Tibial artery (tissue), 4 donors: ENCODE measurements at regions not wholly inside any gene's neighbourhood (a gene's known extent, or its start where the extent isn't known, plus 50 kb on each side); places are given as distances from the start of the nearest gene placed in this dataset.

ENCODE experiments used
- DNase-seq, 2 donors: peaks; one replicate each; pipeline ENCODE4 v3.0.0-alpha.2; 2019
- H3K27ac ChIP-seq, 2 donors: fragments of 200-600 bp; sonication (generic) in 1 of 2; 1 replicate in 1 of 2; 2 replicates in 1 of 2; pipeline ENCODE4 v1.5.1; 2018 to 2019; ENCODE audit warnings: mild to moderate bottlenecking in 1 of 2
- H3K27me3 ChIP-seq, 2 donors: fragments of 200-600 bp; sonication (generic) in 1 of 2; one replicate each; pipeline versions ENCODE4 v1.5.1 to v1.6.0; 2016 to 2019
- H3K36me3 ChIP-seq, 3 donors: fragments of 200-600 bp; sonication (generic) in 2 of 3; one replicate each; pipeline ENCODE4 v1.5.1; 2016 to 2019; ENCODE audit warnings: mild to moderate bottlenecking in 2 of 3
- H3K4me1 ChIP-seq, 4 donors: fragments of 200-600 bp; sonication (generic) in 2 of 4; 1 replicate in 3 of 4; 2 replicates in 1 of 4; pipeline ENCODE4 v1.5.1; 2016 to 2019
- H3K4me3 ChIP-seq, 2 donors: fragments of 200-600 bp; sonication (generic) in 1 of 2; 1 replicate in 1 of 2; 2 replicates in 1 of 2; pipeline ENCODE4 v1.5.1; 2018 to 2019; ENCODE audit warnings: mild to moderate bottlenecking in 2 of 2
- H3K9me3 ChIP-seq, 3 donors: fragments of 200-600 bp; sonication (generic) in 1 of 3; one replicate each; pipeline ENCODE4 v1.5.1; 2016 to 2019
- intact Hi-C: fragments of 100-400 bp; cut with DNase I; formaldehyde crosslinking; loops from one replicate; pipeline ENCODE4 v1.15.0; 2023; ENCODE audit warnings: low total_unique reads
- TF ChIP-seq, protein P1 (sequence below), 2 experiments: fragments of 200-600 bp in 1 of 2; fragments of 450-650 bp in 1 of 2; IDR thresholded peaks; one replicate each; pipeline ENCODE4 v1.5.1; 2017 to 2019; ENCODE audit warnings: antibody characterized with exemption in 2 of 2, mild to moderate bottlenecking in 1 of 2, moderate library complexity in 1 of 2

DNA sequence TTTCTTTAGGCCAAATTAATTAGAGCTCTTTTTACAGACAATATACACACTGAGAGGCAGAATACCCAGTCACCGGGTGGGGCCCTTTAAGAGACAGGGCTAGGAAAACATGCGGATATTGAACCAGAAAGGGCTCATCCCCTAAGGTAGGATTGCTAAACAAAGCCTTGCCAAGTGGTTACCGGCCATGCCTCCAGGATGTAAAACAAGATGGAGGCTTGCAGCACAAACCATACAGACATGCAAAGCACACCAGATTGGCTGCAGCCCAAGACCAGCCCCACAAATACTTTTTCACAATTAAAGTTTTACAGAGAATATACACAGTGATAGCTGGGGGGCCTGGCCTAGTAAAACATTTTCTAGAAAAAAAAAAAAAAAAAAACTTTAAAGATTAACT, 210.0 kb downstream of the KLHL4 start:
- H3K27me3 ChIP-seq: no peaks in the 10 kb centered on the region
- no peak for DNase-seq
- H3K4me1 ChIP-seq: no peaks in the 10 kb centered on the region
- intact Hi-C loops: no loop called here
- TF ChIP-seq, protein P1, sequence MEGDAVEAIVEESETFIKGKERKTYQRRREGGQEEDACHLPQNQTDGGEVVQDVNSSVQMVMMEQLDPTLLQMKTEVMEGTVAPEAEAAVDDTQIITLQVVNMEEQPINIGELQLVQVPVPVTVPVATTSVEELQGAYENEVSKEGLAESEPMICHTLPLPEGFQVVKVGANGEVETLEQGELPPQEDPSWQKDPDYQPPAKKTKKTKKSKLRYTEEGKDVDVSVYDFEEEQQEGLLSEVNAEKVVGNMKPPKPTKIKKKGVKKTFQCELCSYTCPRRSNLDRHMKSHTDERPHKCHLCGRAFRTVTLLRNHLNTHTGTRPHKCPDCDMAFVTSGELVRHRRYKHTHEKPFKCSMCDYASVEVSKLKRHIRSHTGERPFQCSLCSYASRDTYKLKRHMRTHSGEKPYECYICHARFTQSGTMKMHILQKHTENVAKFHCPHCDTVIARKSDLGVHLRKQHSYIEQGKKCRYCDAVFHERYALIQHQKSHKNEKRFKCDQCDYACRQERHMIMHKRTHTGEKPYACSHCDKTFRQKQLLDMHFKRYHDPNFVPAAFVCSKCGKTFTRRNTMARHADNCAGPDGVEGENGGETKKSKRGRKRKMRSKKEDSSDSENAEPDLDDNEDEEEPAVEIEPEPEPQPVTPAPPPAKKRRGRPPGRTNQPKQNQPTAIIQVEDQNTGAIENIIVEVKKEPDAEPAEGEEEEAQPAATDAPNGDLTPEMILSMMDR (IDR thresholded peaks at IDR 0.05): no peak
- H3K9me3 ChIP-seq: no peaks in the 10 kb centered on the region
- no peak overlapping the region for H3K27ac ChIP-seq
- no peaks in the 10 kb centered on the region for H3K36me3 ChIP-seq
- H3K4me3 ChIP-seq: no peak overlapping the region

DNA sequence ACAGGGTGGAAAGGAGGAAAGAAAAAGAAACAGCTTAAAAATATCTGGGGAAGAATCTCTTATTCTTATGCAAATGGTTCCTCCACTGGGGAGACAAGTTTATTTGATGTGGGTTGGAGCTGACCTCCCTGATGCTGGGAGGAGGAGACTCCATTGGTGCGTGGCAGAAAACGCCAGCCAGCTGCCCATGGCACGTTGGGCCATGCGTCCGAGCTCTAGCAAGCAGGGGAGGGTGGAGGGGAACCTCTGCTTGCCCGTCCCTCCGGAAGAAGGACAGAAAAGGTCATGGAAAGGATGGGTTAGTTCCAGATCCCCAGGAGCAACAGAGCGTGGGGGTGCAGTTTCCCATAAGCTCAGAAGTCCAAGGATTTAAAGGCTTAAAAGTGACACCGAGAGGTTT, 210.4 kb downstream of the KLHL4 start:
- intact Hi-C loops: no loop called here

DNA sequence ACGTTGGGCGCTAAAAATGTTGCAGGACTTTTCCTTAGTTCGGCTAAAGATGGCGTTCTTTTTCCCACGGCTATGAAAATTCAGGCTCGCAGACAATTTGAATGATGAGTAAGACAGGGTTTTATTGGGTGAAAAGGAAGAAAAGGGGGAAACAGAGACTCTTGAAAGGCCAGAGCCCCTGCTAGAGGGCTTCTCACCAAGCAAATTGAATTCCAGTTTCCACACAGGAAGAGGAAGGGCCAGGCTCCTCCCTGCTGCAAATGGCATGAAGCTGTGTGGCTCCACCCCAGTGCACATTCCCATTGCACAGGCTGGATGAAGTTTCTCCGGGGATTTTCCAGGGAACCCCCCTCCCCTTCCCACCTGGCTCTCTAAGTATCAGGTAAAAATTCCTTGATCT, 210.9 kb downstream of the KLHL4 start:
- H3K27me3 ChIP-seq: no peaks in the 10 kb centered on the region
- no peaks in the 10 kb centered on the region for H3K4me1 ChIP-seq
- no peak overlapping the region for H3K27ac ChIP-seq
- no peaks in the 10 kb centered on the region for H3K9me3 ChIP-seq
- DNase-seq: no peak
- intact Hi-C loops: no loop called here
- TF ChIP-seq, protein P1 (IDR thresholded peaks at IDR 0.05): no peak
- H3K4me3 ChIP-seq: no peak overlapping the region
- H3K36me3 ChIP-seq: no peaks in the 10 kb centered on the region

More for the DNA sequence above, 210.4 kb downstream of the KLHL4 start:
- Histone ChIP-seq H3K36me3 (no peaks in the 10 kb centered on the region), H3K4me1 (no peaks in the 10 kb centered on the region), H3K9me3 (no peaks in the 10 kb centered on the region), H3K27ac (no peak overlapping the region), H3K27me3 (no peaks in the 10 kb centered on the region), H3K4me3 (no peak overlapping the region)
- TF ChIP-seq, protein P1 (IDR thresholded peaks at IDR 0.05): no peak
- no peak for DNase-seq

DNA sequence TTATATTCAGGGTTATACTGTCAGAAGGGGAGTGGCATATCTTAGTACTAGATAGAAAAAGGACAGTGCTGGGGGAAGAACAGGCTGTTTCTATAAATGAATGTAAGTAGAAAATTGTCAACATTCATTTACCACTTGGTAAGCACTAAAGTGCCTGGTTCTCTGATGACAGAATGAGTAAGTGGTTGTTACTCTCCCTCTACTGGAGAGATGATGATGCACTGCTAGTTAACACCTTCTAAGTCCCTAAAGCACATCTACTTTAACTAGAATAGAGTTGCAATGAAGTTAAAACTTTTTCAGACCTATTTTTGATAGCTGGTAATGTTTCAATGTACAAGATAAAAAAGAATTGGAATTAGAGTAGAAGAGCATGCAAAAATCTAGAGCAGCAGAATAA, 214.5 kb downstream of the KLHL4 start:
- Histone ChIP-seq H3K9me3 (no peaks in the 10 kb centered on the region), H3K4me1 (no peaks in the 10 kb centered on the region), H3K27me3 (no peaks in the 10 kb centered on the region), H3K27ac (no peak overlapping the region), H3K36me3 (no peaks in the 10 kb centered on the region), H3K4me3 (no peak overlapping the region)
- TF ChIP-seq, protein P1 (IDR thresholded peaks at IDR 0.05): no peak
- DNase-seq: no peak
- intact Hi-C loops: no loop called here

DNA sequence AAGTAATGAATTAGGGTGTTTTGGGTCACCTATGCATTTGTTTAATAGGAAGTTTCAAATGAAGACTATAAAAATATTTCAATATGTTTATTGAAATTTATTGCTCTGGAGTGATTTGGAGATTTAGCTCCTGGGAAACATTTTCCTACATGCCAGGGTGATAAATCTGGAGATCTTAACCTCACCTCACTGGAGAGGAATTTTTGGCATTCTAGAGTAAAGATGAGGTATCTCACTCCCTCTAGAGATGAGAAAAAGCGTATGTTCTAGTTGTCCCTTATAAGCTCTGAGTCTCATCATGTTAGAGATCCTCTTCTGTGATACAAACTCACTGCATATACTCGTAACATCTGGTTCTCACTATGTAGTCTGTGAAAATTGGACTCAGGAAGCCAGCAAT, 219.0 kb downstream of the KLHL4 start:
- Histone ChIP-seq H3K4me1 (no peaks in the 10 kb centered on the region), H3K36me3 (no peaks in the 10 kb centered on the region), H3K4me3 (no peak overlapping the region), H3K9me3 (no peaks in the 10 kb centered on the region), H3K27me3 (no peaks in the 10 kb centered on the region), H3K27ac (no peak overlapping the region)
- intact Hi-C loops: no loop called here
- TF ChIP-seq, protein P1 (IDR thresholded peaks at IDR 0.05): no peak
- no peak for DNase-seq

DNA sequence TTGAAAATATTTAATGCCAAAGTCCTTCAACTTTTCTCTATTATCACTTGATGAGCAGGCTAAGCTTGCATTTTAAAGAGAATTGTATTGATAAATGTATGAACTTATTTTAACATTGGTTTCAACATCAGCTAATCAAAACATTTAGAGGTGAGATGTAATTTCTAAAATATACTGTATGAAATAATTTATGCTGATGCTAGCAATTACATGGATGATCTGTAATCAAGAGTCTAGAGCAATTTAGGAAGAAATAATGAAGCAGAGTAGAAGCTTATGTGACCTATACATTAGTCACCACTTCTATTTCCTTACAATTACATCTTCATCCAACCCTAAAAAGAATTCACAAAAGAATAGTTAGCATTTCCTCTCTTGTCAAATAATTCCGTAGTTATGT, 226.8 kb downstream of the KLHL4 start:
- Histone ChIP-seq H3K36me3 (no peaks in the 10 kb centered on the region), H3K4me3 (no peak overlapping the region), H3K4me1 (no peaks in the 10 kb centered on the region), H3K27me3 (no peaks in the 10 kb centered on the region), H3K27ac (no peak overlapping the region), H3K9me3 (no peaks in the 10 kb centered on the region)
- TF ChIP-seq, protein P1 (IDR thresholded peaks at IDR 0.05): no peak
- no peak for DNase-seq
- intact Hi-C loops: no loop called here
